HG03558 (cell line): ENCODE measurements at regions not wholly inside any gene's neighbourhood (a gene's known extent, or its start where the extent isn't known, plus 50 kb on each side); places are given as distances from the start of the nearest gene placed in this dataset.

Source experiments
- ATAC-seq: cut with Tn5 transposase; IDR thresholded peaks from one replicate; pipeline ENCODE4 v1.9.1; 2021; ENCODE audit warnings: moderate number of reproducible peaks; ENCODE audit not compliant: unreplicated experiment; ENCODE audit errors: extremely low read depth

- ATAC-seq = no peak
Observed at GRCh38 chr15:93476491-93477177, 387.6 kb upstream of the RGMA start.

GRCh38 chr15:93474728-93475127 is 385.7 kb upstream of the RGMA start:
- no peak for ATAC-seq

- ATAC-seq = no peak
Observed at GRCh38 chr15:93469994-93470393, 381.0 kb upstream of the RGMA start.

GRCh38 chr15:93467337-93467736 is 378.3 kb upstream of the RGMA start:
- no peak for ATAC-seq

- ATAC-seq = no peak
Observed at GRCh38 chr15:93466380-93466779, 377.4 kb upstream of the RGMA start.

GRCh38 chr15:93462690-93463089 is 373.7 kb upstream of the RGMA start:
- ATAC-seq = no peak

GRCh38 chr15:93460717-93461116 is 371.7 kb upstream of the RGMA start:
- peak; percentile 81 for ATAC-seq

- no peak for ATAC-seq
Observed at GRCh38 chr15:93459396-93459795, 370.4 kb upstream of the RGMA start.

- no peak for ATAC-seq
Observed at GRCh38 chr15:93458597-93458996, 369.6 kb upstream of the RGMA start.

- no peak for ATAC-seq
Observed at GRCh38 chr15:93454788-93455187, 365.8 kb upstream of the RGMA start.

- no peak for ATAC-seq
Observed at GRCh38 chr15:93452537-93453211, 363.7 kb upstream of the RGMA start.

GRCh38 chr15:93451822-93452221 is 362.8 kb upstream of the RGMA start:
- no peak for ATAC-seq

- no peak for ATAC-seq
Observed at GRCh38 chr15:93451265-93451664, 362.3 kb upstream of the RGMA start.

- ATAC-seq = no peak
Observed at GRCh38 chr15:93449798-93450197, 360.8 kb upstream of the RGMA start.

- no peak for ATAC-seq
Observed at GRCh38 chr15:93438310-93438709, 349.3 kb upstream of the RGMA start.

GRCh38 chr15:93432474-93432873 is 343.5 kb upstream of the RGMA start:
- no peak for ATAC-seq

GRCh38 chr15:93428807-93429351 is 339.9 kb upstream of the RGMA start:
- ATAC-seq = no peak

- ATAC-seq = no peak
Observed at GRCh38 chr15:93428150-93428549, 339.1 kb upstream of the RGMA start.

GRCh38 chr15:93424131-93424530 is 335.1 kb upstream of the RGMA start:
- no peak for ATAC-seq

- ATAC-seq = no peak
Observed at GRCh38 chr15:93422476-93422875, 333.5 kb upstream of the RGMA start.

GRCh38 chr15:93420477-93420876 is 331.5 kb upstream of the RGMA start:
- ATAC-seq = no peak

GRCh38 chr15:93420050-93420452 is 331.0 kb upstream of the RGMA start:
- no peak for ATAC-seq
